Bone marrow (tissue), 2 donors: ENCODE measurements at regions not wholly inside any gene's neighbourhood (a gene's known extent, or its start where the extent isn't known, plus 50 kb on each side); places are given as distances from the start of the nearest gene placed in this dataset.

Experiments
- DNase-seq, 2 donors: peaks; one replicate each; lab custom pipeline; 2025; lab: John Stamatoyannopoulos, UW

DNA sequence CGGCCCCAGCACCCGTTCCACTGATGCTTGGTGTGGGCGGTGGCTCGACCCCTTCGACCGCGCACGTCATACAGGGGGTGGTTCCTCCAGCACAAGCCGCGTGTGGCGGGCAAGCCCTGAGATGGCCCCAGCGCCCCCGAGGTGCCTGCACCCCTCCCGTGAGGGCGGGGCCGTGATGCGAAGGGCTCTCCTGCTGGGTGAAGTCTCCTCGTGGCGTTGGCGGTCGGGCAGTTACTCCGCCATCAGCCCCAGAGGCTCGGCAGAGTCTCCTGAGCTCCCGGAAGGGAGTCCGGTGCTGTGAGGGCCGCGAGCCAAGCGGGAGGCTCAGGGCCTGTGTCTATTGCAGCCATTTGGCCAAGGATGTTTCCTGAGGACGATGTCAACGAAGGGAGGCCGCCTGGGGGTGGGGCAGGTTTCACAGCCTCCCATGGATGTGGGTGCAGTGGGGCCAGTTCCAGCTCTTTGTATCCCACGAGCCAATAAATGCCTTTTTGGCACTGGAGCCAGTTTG lies 78.1 kb upstream of the GALNT9 start:
- no peak for DNase-seq

- DNase-seq, result no peak
Measured at GRCh38 chr12:132406493-132407450, 77.4 kb upstream of the GALNT9 start.

- DNase-seq, result no peak
Measured at GRCh38 chr12:132405742-132406251, 76.4 kb upstream of the GALNT9 start.

GRCh38 chr12:132404951-132405741 lies 75.8 kb upstream of the GALNT9 start:
- DNase-seq, result no peak

- DNase-seq, result no peak
Measured at GRCh38 chr12:132404435-132404855, 75.1 kb upstream of the GALNT9 start.

DNA sequence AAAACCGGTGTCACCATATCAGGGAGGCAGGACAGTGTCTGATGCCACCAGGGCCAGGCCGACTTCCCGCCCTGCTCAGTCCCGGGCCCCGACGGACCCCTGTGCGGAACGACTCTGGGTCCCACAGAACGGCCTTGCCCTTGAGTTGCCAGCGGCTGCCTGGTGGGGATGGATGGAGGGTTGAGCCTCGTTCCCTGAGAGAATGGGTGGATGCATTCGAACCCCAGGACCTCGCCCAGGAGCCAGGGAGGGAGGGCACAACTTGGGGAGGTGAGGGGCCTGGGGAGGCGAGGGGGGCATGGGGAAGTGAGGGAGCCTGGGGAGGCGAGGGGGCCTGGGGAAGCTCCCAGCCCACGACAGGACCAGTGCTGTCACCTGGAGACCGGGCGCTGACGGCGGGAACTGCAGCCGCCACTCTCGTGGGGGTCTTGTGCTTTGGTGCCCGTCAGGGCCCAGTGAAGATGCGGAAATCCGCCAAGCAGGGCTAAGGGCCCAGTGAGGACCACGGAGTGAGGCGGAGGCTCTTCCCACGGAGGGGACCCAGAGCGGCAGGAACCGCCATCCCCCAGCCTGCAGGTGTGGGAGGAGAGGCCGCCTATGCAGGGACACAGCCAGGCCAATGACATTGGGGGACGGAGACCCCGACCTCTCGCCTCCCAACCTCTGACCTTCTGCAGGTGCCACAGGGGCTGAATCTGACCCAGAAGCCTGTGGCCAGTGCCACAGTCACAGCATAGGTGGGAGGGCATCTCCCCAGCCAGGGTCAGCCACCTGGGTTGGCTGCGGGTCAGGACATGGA lies 74.4 kb upstream of the GALNT9 start:
- no peak for DNase-seq

GRCh38 chr12:132402831-132403416 lies 73.5 kb upstream of the GALNT9 start:
- DNase-seq, result no peak

DNA sequence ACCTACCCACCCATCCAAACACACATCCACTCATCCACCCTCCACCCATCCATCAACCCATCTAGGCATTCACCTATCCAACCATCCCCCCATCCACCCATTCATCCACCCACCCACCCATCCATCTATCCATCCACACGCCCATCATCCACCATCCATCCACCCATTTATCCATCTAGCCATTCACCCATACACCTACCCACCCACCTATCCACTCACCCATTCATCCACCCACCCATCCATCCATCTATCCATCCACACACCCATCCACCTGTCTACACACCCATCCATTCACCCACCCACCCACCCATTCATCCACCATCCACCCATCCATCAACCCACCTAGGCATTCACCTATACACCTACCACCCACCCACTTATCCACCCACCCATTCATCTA lies 72.6 kb upstream of the GALNT9 start:
- no peak for DNase-seq

GRCh38 chr12:132400011-132400641 lies 70.7 kb upstream of the GALNT9 start:
- DNase-seq, result no peak

GRCh38 chr12:132399092-132400010 lies 70.0 kb upstream of the GALNT9 start:
- no peak for DNase-seq

GRCh38 chr12:132398386-132398991 lies 69.1 kb upstream of the GALNT9 start:
- DNase-seq, result no peak

DNA sequence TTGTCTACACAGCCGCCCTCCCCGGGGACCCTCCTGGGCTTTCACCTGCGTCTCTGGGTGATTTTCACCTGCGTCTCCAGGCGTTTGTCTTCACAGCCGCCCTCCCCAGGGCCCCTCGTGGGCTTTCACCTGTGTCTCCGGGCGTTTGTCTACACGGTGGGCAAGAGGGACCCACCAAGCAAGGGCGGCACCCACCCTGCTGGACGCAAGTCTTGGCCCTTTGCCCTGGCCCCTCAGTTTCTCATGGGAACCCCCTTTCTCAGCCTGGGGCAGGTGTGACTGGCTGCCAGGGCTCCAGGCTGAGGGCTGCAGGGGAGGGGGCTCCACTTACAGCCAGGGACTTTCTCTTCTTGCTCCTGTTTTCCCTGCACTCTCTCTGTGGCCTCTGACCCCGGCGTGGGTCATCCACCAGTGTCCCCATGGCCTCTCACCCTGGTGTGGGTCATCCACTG lies 68.6 kb upstream of the GALNT9 start:
- no peak for DNase-seq

- DNase-seq, result no peak
Measured at GRCh38 chr12:132397152-132397933, 68.0 kb upstream of the GALNT9 start.

- DNase-seq, result no peak
Measured at GRCh38 chr12:132396657-132397056, 67.3 kb upstream of the GALNT9 start.

GRCh38 chr12:132395908-132396305 lies 66.5 kb upstream of the GALNT9 start:
- no peak for DNase-seq

DNA sequence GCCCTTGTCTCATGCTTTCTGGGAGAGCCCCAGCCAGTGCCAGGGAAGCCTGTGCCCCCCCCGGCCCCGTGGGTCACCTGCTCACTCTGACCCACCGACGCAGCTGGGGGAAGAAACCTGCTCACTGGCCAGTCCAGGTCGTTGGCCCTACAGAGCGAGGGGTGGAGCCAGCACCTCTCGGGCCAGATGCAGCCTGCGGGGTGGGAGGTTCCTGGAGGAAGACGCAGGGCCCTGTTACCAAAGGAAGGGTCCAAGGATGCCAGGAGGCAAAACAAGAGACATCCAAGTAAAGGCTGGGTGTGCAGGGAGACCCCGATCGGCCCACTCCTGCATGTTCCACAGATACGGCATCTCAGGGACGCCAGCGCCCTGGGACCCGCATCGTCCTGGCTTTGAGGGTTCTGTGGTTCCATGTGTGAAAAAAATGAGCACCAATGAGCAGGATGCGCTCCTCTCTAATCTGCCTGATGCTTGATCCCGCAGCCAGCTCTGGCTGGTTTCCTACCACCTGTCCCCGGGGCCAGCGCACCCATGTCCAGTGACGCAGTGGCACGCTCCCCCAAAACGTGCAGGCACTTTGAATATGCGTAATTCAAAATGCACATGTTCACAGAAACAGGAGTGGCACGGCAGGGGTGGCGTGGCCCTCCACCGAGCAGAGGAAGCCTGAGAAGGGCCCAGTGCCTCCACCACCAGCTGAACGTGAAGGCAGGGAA lies 66.0 kb upstream of the GALNT9 start:
- DNase-seq, result no peak
